Omental fat pad (tissue), 3 donors: ENCODE measurements at regions not wholly inside any gene's neighbourhood (a gene's known extent, or its start where the extent isn't known, plus 50 kb on each side); places are given as distances from the start of the nearest gene placed in this dataset.

ENCODE experiments used
- ATAC-seq: fragments of 150-250 bp; one replicate; pipeline ENCODE4 v1.9.1; 2016; ENCODE audit warnings: mild to moderate bottlenecking, moderate library complexity; ENCODE audit not compliant: low FRiP score
- DNase-seq: peaks from one replicate; pipeline ENCODE4 v3.0.0-alpha.2; 2019; ENCODE audit warnings: low spot score
- TF ChIP-seq, protein P1 (sequence below), 3 donors: fragments of 450-650 bp; IDR thresholded peaks; one replicate each; pipeline ENCODE4 v1.5.1; 2016 to 2017; ENCODE audit warnings: antibody characterized with exemption in 3 of 3, mild to moderate bottlenecking in 3 of 3, moderate library complexity in 2 of 3

GRCh38 chr16:17015702-17016101, 455.1 kb downstream of the XYLT1 start:
- DNase-seq = no peak
- no peak for ATAC-seq
- TF ChIP-seq, protein P1, sequence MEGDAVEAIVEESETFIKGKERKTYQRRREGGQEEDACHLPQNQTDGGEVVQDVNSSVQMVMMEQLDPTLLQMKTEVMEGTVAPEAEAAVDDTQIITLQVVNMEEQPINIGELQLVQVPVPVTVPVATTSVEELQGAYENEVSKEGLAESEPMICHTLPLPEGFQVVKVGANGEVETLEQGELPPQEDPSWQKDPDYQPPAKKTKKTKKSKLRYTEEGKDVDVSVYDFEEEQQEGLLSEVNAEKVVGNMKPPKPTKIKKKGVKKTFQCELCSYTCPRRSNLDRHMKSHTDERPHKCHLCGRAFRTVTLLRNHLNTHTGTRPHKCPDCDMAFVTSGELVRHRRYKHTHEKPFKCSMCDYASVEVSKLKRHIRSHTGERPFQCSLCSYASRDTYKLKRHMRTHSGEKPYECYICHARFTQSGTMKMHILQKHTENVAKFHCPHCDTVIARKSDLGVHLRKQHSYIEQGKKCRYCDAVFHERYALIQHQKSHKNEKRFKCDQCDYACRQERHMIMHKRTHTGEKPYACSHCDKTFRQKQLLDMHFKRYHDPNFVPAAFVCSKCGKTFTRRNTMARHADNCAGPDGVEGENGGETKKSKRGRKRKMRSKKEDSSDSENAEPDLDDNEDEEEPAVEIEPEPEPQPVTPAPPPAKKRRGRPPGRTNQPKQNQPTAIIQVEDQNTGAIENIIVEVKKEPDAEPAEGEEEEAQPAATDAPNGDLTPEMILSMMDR (IDR thresholded peaks at IDR 0.05) = no peak

GRCh38 chr16:17017442-17017841, 453.3 kb downstream of the XYLT1 start:
- DNase-seq = no peak
- TF ChIP-seq, protein P1 (IDR thresholded peaks at IDR 0.05) = no peak
- ATAC-seq = no peak

DNA sequence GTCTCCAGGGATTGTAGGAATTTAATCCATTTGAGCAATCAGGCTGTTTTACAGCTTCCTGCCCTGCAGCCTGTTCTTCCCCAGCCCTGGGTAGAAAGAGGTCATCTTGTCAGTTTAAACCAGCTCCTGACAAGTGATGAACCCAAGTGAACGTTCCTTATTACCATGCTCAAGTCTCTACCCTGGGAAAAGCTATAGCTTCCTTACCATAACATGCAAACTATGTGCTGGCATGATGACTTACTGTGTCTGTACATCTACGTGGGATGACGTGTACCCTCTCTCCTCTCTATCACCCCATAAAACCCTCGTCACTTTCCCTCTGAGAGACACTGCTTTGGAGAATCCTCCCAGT, 452.2 kb downstream of the XYLT1 start:
- DNase-seq = no peak
- TF ChIP-seq, protein P1 (IDR thresholded peaks at IDR 0.05) = no peak

DNA sequence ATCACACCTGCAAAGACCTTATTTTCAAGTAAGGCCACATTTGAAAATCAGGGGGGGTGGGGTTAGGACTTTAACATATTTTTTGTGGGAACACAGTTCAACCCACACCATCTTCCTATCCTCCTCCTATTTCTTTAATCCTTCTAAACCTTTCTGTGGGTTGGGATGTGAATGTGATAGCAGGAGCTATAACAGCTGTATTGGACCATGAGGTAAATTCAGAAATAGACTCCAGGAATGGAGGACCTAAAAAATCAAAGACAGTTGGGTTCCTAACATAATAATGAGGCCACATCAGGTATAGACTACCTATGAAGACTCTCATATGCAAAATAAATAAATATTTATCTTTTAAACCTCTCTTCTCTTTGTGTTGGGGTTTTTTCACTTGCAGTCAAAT, 451.4 kb downstream of the XYLT1 start:
- DNase-seq (no peak), ATAC-seq (no peak)
- TF ChIP-seq, protein P1 (IDR thresholded peaks at IDR 0.05) = no peak

More for the DNA sequence above, 452.2 kb downstream of the XYLT1 start:
- ATAC-seq = no peak

- TF ChIP-seq, protein P1 (IDR thresholded peaks at IDR 0.05) = no peak
- DNase-seq = no peak
- no peak for ATAC-seq
Observed at GRCh38 chr16:17023606-17024005, 447.2 kb downstream of the XYLT1 start.

GRCh38 chr16:17024514-17024913, 446.2 kb downstream of the XYLT1 start:
- no peak for DNase-seq
- ATAC-seq = no peak
- TF ChIP-seq, protein P1 (IDR thresholded peaks at IDR 0.05) = no peak

DNA sequence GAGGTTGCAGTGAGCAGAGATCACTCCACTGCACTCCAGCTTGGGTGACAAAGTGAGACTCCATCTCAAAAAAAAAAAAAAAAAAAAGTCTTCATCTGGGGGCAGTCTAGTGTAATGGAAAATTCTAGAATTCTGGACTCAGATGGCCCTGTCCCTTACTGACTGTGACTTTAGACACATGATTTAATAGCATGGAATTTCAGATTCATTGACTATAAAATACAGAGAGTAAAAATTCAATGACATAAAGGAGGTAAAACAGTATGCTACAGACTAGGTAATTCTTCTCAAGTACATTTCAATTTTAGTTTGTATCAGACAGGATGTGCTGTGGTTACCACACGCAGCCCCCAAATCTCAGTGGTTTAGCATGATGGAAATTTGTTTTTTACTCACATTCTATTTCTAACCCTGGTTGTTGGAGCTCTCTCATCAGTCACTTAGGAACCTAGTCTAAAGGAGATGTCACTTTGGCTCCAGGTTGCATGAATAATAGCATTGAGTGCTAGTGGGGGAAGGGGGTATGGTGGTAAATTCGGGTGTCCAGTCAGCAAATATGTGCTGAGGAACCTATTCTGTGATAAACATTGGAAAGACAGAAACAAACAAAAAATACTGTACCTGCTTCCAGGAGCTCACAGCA, 444.0 kb downstream of the XYLT1 start:
- DNase-seq (no peak), ATAC-seq (no peak)
- TF ChIP-seq, protein P1 (IDR thresholded peaks at IDR 0.05) = no peak
